Panc1 (cell line): ENCODE measurements at regions not wholly inside any gene's neighbourhood (a gene's known extent, or its start where the extent isn't known, plus 50 kb on each side); places are given as distances from the start of the nearest gene placed in this dataset.

Experiments
- CTCF ChIP-seq: fragments of 450-650 bp; IDR thresholded peaks from 2 replicates; pipeline ENCODE4 v1.5.1; 2017; ENCODE audit warnings: mild to moderate bottlenecking
- POLR2AphosphoS5 ChIP-seq: IDR thresholded peaks from 2 replicates; pipeline ENCODE4 v1.6.1; 2012; ENCODE audit warnings: mild to moderate bottlenecking, low read depth, low read length, moderate library complexity

- TF ChIP-seq CTCF: no peak
- no peak for TF ChIP-seq POLR2AphosphoS5
Observed at GRCh38 chr5:13382232-13382631, 562.3 kb downstream of the DNAH5 start.
